IMR-90 (cell line): ENCODE measurements at regions not wholly inside any gene's neighbourhood (a gene's known extent, or its start where the extent isn't known, plus 50 kb on each side); places are given as distances from the start of the nearest gene placed in this dataset.

Experiments used
- ATAC-seq: fragments of 200-7000 bp; cut with Tn5 transposase; 2 replicates; pipeline ENCODE4 v1.9.1; 2020; ENCODE audit warnings: low read depth, mild to moderate bottlenecking, moderate library complexity
- BruUV-seq: library from RNA; stranded (reverse); fragments of 400-500 nt; replicated peaks from 2 replicates; lab custom pipeline; 2021; lab: Mats Ljungman, UMichigan
- CTCF ChIA-PET: fragments of 300-600 bp; formaldehyde crosslinking; extraction: SDS; loops from one replicate; lab custom pipeline; 2021; ENCODE audit warnings: antibody characterized with exemption; lab: Yijun Ruan, JAX
- POLR2A ChIA-PET: fragments of 300-600 bp; sonication (Branson Sonifier 250); formaldehyde crosslinking; loops from one replicate; lab custom pipeline; 2022; ENCODE audit warnings: antibody characterized with exemption; ENCODE audit not compliant: unreplicated experiment; lab: Charles Lee
- DNase-seq: peaks from one replicate; pipeline ENCODE4 v3.0.0; 2013
- H2AFZ ChIP-seq: replicated peaks from 2 replicates; pipeline ENCODE3; 2013; ENCODE audit warnings: low read length, mild to moderate bottlenecking; ENCODE audit not compliant: poor library complexity
- H2AK5ac ChIP-seq: 2 replicates; pipeline ENCODE4 v1.6.1; 2013; ENCODE audit warnings: low read depth, low read length, inconsistent platforms
- H2AK9ac ChIP-seq: replicated peaks from 2 replicates; pipeline ENCODE3; 2013; ENCODE audit warnings: mild to moderate bottlenecking, low read depth, low read length, moderate library complexity; ENCODE audit not compliant: poor library complexity
- H2BK120ac ChIP-seq: 2 replicates; pipeline ENCODE4 v1.6.1; 2013; ENCODE audit warnings: low read depth, low read length, inconsistent platforms
- H2BK15ac ChIP-seq: 3 replicates; pipeline ENCODE4 v1.6.1; 2013; ENCODE audit warnings: low read depth, low read length, inconsistent platforms
- H2BK20ac ChIP-seq: 2 replicates; pipeline ENCODE4 v1.6.1; 2013; ENCODE audit warnings: low read depth, mild to moderate bottlenecking, inconsistent platforms, low read length, moderate library complexity
- H2BK5ac ChIP-seq: 2 replicates; pipeline ENCODE4 v1.6.1; 2013; ENCODE audit warnings: mild to moderate bottlenecking, low read depth, low read length, inconsistent platforms; ENCODE audit not compliant: poor library complexity, severe bottlenecking
- H3K14ac ChIP-seq: replicated peaks from 2 replicates; pipeline ENCODE4 v1.6.1; 2013; ENCODE audit warnings: low read depth, low read length, inconsistent platforms
- H3K18ac ChIP-seq: 2 replicates; pipeline ENCODE4 v1.6.1; 2013; ENCODE audit warnings: low read depth, low read length, control low read depth
- H3K23ac ChIP-seq: 2 replicates; pipeline ENCODE4 v1.6.1; 2013; ENCODE audit warnings: low read depth, low read length, inconsistent platforms
- H3K27ac ChIP-seq: 2 replicates; pipeline ENCODE4 v1.5.1; 2013; ENCODE audit warnings: mild to moderate bottlenecking, control low read depth, low read length; ENCODE audit not compliant: insufficient read depth
- H3K27me3 ChIP-seq: 2 replicates; pipeline ENCODE4 v1.6.1; 2013; ENCODE audit warnings: low read length; ENCODE audit not compliant: control insufficient read depth, insufficient read depth
- H3K36me3 ChIP-seq: 2 replicates; pipeline ENCODE4 v1.6.1; 2013; ENCODE audit warnings: low read length, mixed read lengths; ENCODE audit not compliant: control insufficient read depth, insufficient read depth
- H3K4ac ChIP-seq: 2 replicates; pipeline ENCODE4 v1.6.1; 2013; ENCODE audit warnings: low read depth, low read length, inconsistent platforms
- H3K4me1 ChIP-seq: 2 replicates; pipeline ENCODE4 v1.6.1; 2013; ENCODE audit warnings: low read length, mixed read lengths; ENCODE audit not compliant: control insufficient read depth, insufficient read depth
- H3K4me2 ChIP-seq: 2 replicates; pipeline ENCODE4 v1.6.1; 2013; ENCODE audit warnings: low read depth, mild to moderate bottlenecking, control low read depth, low read length, moderate library complexity
- H3K4me3 ChIP-seq: 2 replicates; pipeline ENCODE4 v1.5.1; 2013; ENCODE audit warnings: low read depth, mild to moderate bottlenecking, control low read depth, low read length, moderate library complexity; ENCODE audit not compliant: insufficient read depth
- H3K56ac ChIP-seq: 2 replicates; pipeline ENCODE4 v1.6.1; 2013; ENCODE audit warnings: low read length, inconsistent platforms; ENCODE audit not compliant: insufficient read depth; ENCODE audit errors: extremely low read depth
- H3K79me1 ChIP-seq, 2 experiments: 2 replicates each; pipeline ENCODE4 v1.6.1; 2013; ENCODE audit warnings: low read length in 2 of 2, inconsistent platforms in 1 of 2, low read depth in 1 of 2
- H3K9ac ChIP-seq: 2 replicates; pipeline ENCODE4 v1.6.1; 2013; ENCODE audit warnings: low read depth, low read length, control low read depth
- H3K9me1 ChIP-seq: 2 replicates; pipeline ENCODE4 v1.6.1; 2013; ENCODE audit warnings: low read length, inconsistent platforms; ENCODE audit not compliant: insufficient read depth
- H3K9me3 ChIP-seq: 2 replicates; pipeline ENCODE4 v1.6.1; 2013; ENCODE audit warnings: low read length; ENCODE audit not compliant: control insufficient read depth, insufficient read depth
- H4K20me1 ChIP-seq: 2 replicates; pipeline ENCODE4 v1.6.1; 2013; ENCODE audit warnings: low read length, inconsistent platforms; ENCODE audit not compliant: insufficient read depth
- H4K5ac ChIP-seq: 2 replicates; pipeline ENCODE4 v1.6.1; 2013; ENCODE audit warnings: mild to moderate bottlenecking, low read depth, low read length, control low read depth
- H4K8ac ChIP-seq, 2 experiments: 2 replicates each; pipeline ENCODE4 v1.6.1; 2013; ENCODE audit warnings: low read depth in 2 of 2, low read length in 2 of 2, control low read depth in 1 of 2, inconsistent platforms in 1 of 2
- H4K91ac ChIP-seq: 2 replicates; pipeline ENCODE4 v1.6.1; 2013; ENCODE audit warnings: low read depth, low read length, inconsistent platforms; ENCODE audit not compliant: insufficient read depth
- RCOR1 ChIP-seq: IDR thresholded peaks from 2 replicates; pipeline ENCODE4 v1.6.1; 2012; ENCODE audit warnings: mild to moderate bottlenecking, low read length, improper control_type of control experiment; ENCODE audit not compliant: insufficient replicate concordance
- RFX5 ChIP-seq: IDR thresholded peaks from 2 replicates; pipeline ENCODE4 v1.8.0; 2012; ENCODE audit warnings: low read depth, mild to moderate bottlenecking, low read length, moderate library complexity
- WGBS, 2 experiments: methylation state at CpG; one replicate each; pipeline versions ENCODE4 v1.1.5 to v1.1.7; 2013; ENCODE audit warnings: missing lambda C conversion rate in 2 of 2; ENCODE audit not compliant: insufficient read length in 1 of 2; ENCODE audit errors: extremely low coverage in 2 of 2; 5-methylcytosine and 5-hydroxymethylcytosine counted together
- dilution Hi-C: fragments of 300-500 bp; cut with HindIII; formaldehyde crosslinking; loops from one replicate; pipeline ENCODE4 v1.14.3; 2018; ENCODE audit warnings: low sequenced_read_pairs; ENCODE audit not compliant: unreplicated experiment
- in situ Hi-C: fragments of 300-500 bp; cut with MboI; formaldehyde crosslinking; loops from 3 replicates; pipeline ENCODE4 v1.14.3; 2019; ENCODE audit warnings: low sequenced_read_pairs, inconsistent platforms, mixed read lengths
- intact Hi-C: fragments of 100-400 bp; cut with micrococcal nuclease; formaldehyde crosslinking; loops from 2 replicates; pipeline ENCODE4 v1.10.0; 2022

DNA sequence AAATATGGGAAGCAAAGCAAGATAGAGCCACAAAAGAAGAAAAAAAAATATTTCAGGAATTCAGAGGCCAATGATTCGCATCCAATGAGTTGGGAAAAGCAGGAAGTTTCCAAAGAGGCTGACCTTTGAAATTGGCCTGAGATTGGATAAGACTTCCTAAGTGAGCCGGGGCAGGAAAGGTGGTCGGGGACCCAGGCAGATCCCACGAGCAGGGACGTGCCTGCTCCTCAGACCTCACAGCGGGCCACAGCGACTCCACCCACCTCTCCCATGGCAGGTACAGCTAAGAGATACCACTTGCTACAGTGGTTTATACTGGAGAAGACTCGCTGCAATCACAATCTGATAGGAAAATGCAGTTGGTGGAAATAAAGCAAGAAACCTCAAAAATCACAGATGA is 102.8 kb upstream of the SALL3 start:
- Histone ChIP-seq H2AFZ (no peak overlapping the region), H3K36me3 (no peaks in the 10 kb centered on the region), H2AK9ac (no peak overlapping the region), H3K27ac (no peak overlapping the region), H2BK20ac (no peak overlapping the region), H2AK5ac (no peak overlapping the region), H4K5ac (no peak overlapping the region), H3K4me1 (no peaks in the 10 kb centered on the region), H2BK5ac (no peak overlapping the region), H3K9me1 (no peaks in the 10 kb centered on the region), H3K9me3 (peaks cover 21% of the 10 kb centered on the region), H3K23ac (no peak overlapping the region), H3K4me3 (no peak overlapping the region), H3K56ac (no peak overlapping the region), H3K27me3 (no peaks in the 10 kb centered on the region), H2BK15ac (no peak overlapping the region), H3K18ac (no peak overlapping the region), H4K20me1 (no peaks in the 10 kb centered on the region), H3K9ac (no peak overlapping the region), H3K14ac (no peak overlapping the region), H4K8ac (no peak overlapping the region), H3K4ac (no peak overlapping the region), H3K4me2 (no peak overlapping the region), H2BK120ac (no peak overlapping the region), H3K79me1 (no peaks in the 10 kb centered on the region), H4K91ac (no peak overlapping the region)
- TF ChIP-seq RFX5 (no peak), RCOR1 (no peak)
- POLR2A ChIA-PET = no interaction called here
- intact Hi-C loops = no loop called here
- BruUV-seq = no TSS peak
- dilution Hi-C loops = no loop called here
- in situ Hi-C loops = no loop called here
- 0% methylated on average over 1 of the region's 8 CpGs; no CpG with 5 or more reads in 1 of the 2 experiments for WGBS, 2 experiments
- DNase-seq (no peak), ATAC-seq (no peak)
- CTCF ChIA-PET = no interaction called here
